ENCODE measurements at regions not wholly inside any gene's neighbourhood (a gene's known extent, or its start where the extent isn't known, plus 50 kb on each side); places are given as distances from the start of the nearest gene placed in this dataset.

DNA sequence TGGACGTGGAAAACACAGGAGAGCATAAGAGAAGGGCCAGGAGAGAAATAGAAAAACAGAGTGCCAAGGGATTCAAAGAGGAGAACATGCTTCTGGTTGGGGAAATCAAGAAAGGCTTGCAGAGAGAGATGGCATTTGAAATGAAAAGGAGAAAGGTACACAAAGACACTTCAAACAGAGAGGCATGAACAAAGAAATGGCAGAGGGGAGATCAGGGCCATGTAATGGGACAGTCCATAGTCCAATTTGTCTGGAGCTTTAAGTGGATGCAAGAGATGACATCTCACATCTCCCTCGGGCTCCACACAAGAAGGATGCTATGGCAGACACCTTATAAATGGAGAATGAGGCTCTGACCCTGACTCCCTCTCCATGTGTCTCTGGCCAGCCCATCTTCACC lies 331.1 kb downstream of the MLLT3 start:
- DNase-seq (ENCODE audit: low read depth) = no peak

DNA sequence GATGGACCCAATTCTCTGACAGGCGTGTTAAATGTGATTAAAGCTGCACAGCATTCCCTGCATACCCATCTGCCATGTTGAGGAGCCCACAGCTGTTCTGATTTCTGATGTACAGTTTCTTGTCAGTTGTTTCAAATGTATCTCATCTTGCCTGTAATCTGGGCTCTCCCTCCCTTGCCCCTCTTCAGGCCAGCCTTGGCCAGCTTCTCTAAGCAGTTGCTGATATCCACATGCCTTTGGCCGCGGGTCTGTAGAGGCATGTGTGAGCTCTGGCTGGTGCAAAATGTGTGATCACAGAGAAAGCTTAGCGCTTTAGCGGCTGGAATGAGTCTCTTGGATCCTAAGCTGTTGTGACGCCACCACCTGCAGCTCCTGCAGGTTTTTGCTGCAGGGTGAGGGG lies 332.0 kb downstream of the MLLT3 start:
- DNase-seq (ENCODE audit: low read depth) = no peak

DNA sequence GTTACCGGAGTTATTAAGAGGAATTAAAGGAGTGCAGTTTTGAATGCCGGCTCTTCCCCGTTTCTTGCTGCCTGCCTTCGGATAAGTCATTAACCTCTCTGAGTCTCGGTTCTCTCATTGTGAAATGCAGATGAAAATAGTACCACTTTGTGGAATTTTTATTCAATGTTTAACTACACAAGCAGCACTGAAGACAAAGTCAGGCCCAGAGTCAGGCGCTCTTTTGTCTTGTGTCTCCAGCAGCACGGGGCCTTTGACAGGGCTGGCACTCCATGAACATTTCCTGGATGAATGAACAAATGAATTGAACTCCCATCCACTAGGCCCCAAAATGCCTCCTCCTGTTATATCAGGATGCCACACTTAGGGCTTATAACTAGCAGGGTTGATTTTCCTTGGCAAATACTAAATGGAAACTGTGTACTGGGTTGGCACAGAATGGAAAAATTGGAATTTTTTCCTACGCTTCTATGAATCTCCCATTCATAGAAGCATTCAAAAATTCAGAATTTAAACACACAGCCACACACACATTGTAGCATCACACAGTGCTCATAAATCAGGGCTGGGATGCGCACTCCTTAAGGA lies 332.8 kb downstream of the MLLT3 start:
- DNase-seq (ENCODE audit: low read depth) = no peak

DNA sequence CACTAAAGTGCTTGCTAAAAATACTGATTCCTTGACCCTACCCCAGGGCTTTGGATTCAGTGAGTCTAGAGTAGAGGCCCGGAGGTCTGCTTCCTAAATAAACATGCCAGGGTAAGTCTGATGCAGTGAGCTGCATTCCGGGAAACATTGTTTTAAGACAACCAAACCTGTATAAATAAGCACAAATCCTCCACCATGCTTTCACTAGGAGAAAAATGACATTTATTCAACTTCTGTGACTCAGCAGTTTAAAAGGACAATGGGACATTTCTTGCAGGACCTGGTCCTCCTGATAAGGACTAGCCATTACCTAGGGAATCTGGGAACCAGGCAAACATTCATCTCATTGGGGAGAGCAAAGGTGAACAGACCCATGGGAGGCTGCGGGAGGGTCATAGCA lies 335.3 kb downstream of the MLLT3 start:
- no peak for DNase-seq (ENCODE audit: low read depth)

DNA sequence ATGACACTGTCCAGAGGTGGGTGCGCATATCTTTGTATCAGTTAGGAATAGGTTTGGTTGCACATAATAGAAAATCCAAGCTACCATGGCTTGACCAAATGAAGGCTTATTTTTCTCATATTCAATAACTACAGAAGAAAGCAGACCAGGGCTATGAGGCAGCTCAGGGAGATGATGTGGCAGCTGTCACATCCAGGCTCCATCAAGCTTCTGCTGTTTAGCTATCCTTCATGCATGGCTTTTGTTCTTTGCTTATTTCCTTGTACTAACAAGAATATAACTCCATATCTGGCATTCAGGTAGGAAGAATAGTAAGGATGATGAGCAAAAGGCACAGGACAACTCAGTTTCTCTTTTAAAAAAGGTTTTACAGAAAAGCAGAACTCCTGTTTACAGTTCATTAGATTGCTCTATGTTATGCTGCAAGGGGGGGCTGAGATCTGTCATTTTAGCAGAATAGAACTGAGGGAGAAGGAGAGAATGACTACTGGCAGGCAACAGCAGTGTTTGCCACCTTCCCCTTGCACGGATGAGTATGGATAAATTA lies 336.1 kb downstream of the MLLT3 start:
- DNase-seq (ENCODE audit: low read depth) = no peak

DNA sequence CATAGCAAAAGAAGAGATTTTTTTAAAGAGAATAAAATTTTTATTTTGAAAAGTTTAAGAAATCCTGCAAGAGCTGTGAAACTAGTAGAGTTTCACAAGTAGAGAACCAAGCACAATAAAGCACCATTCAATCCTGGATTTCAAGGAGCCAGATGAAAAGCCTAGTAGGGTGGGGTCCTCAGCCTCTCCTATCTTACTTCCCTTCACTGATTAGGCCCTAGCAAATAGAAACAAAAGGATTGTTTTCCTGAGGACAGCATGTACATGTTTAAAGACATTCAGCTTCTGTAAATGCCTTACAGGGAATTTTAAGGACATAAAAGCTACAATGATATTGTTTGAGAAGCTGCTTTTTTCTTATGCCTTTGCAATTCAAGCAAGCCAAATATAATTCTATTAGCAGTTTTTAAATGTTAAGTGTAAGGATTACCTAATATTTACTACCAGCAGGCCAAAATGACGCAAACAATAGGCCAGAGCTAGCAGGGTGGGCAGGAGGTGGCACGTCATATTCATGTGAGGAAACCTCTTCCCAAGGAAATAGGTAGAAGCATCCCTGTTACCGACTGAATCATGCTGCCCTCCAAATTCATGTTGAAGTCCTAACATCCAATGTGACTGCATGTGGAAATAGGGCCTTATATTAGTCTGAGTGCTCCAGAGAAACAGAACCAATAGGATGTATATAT lies 337.6 kb downstream of the MLLT3 start:
- DNase-seq (ENCODE audit: low read depth) = no peak

DNA sequence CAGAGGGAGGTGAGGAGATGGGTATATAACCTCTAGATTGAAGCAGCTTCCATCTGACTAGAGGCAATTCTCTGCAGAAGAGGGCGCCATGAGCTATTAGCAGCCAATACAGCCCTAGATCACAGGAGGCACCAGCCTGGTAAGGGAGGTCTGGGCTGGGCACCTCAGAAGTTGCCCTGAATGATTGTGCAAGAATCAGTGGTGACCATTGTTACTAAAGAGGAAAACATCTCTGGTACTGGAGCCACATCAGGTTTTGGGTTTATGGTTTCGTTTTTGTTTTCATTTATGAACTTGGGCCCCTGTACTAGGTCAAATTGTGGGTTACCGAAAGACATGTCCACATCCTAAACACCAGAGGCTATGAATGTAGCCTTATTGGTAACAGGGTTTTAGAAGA lies 342.0 kb downstream of the MLLT3 start:
- DNase-seq (ENCODE audit: low read depth) = no peak

DNA sequence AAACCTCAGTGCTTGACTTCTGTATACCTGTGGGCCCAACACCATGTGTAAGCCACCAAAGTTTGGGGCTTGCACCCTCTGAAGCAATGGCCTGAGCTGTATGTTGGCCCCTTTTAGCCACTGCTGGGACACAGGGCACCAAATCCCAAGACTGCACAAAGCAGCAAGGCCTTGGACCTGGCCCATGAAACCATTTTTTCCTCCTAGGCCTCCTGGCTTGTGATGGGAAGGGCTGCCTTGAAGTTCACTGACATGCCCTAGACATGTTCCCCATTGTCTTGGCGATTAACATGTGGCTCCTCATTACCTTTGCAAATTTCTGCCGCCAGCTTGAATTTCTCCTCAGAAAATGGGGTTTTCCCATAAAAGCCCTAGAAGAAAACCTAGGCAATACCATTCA lies 345.5 kb downstream of the MLLT3 start:
- no peak for DNase-seq (ENCODE audit: low read depth)

DNA sequence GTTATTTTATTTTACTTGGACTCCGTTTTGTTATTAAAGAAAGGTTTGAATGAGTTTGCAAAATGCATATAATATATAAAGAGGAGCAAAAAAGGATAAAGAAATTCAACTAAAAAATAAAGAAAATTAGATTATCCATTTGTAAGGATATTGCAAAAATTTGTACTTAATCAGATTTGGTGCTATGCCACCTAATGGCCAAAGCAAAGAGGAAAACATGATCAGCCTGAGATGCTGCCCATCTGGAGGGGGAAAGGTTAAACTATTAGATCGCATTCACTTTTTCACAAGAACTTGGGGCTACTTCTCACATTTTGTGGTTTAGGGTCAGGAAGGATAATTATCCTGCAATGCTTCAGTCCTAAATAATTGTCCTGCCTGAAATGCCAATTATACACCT lies 350.6 kb downstream of the MLLT3 start:
- DNase-seq (ENCODE audit: low read depth) = no peak

DNA sequence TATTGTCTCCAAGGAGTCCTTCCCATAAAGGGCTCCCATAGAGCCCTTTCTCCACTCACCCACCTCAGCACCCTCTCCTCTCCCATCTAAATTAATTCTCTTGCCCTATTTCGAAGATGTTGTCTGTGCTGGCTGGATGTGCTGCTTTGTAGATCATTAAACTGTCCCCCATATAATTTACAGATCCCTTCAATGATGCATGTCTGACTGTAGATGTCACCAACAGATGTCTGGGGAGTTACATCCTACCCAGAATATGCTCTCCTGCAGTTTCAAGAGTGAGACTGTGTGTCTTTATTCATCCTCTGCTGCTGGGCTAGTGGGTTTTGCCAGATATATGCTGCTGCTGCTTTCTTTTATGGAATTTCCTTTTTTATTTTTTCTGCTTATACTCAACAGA lies 351.2 kb downstream of the MLLT3 start:
- no peak for DNase-seq (ENCODE audit: low read depth)

DNA sequence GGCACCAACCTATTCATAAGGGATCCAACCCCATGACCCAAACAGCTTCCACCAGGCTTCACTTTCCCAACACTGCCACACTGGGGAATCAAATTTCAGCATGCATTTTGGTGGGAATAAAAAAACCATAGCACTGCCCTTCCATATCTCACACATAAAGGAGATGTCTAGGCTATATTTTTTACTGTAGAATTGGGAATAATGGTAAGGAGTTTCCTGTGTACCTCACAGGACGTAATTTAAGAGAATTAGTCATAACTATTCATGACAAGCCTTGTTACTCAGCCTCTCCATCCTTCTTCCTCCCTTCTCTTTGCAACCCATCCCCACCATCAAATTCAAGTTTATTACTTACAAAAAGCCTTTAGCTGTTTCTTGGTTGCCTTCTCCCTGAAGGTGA lies 352.1 kb downstream of the MLLT3 start:
- DNase-seq (ENCODE audit: low read depth) = no peak

DNA sequence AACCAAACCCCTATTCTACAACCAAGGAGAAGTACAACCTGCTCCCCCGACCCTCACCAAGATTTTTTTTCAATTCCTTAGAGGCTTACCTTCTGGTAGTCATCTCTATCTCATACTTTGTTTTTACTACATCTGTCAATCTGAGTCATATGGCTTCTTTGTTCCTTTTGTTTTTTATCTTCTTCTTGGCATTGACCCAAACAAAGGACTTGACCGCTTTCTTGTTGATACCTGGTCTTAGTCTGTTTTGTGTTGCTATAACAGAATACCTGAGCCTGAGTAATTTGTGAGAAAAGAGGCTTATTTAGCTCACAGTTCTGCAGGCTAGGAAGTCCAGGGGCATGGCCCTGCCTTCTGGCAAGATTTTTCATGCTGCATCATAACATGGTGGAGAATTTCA lies 352.7 kb downstream of the MLLT3 start:
- no peak for DNase-seq (ENCODE audit: low read depth)

DNA sequence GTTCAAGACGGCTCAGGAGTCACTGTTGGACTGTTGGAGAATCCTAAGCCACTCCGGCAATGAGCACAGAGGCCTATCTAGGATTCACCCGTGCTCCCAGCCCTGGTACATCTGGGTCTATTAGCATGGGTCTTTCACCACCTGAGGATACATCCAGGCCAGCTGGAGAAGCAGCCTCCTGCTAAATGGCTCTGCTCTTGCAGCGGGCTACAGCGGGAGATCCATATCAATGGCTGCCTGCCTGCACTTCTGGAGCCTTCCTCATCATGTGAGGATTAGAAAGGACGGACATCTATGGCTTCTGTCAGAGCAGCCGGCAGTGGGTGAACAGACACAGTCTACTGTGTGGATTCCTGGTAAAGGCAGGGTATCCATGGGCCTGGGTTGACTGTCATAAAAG lies 357.4 kb downstream of the MLLT3 start:
- no peak for DNase-seq (ENCODE audit: low read depth)

DNA sequence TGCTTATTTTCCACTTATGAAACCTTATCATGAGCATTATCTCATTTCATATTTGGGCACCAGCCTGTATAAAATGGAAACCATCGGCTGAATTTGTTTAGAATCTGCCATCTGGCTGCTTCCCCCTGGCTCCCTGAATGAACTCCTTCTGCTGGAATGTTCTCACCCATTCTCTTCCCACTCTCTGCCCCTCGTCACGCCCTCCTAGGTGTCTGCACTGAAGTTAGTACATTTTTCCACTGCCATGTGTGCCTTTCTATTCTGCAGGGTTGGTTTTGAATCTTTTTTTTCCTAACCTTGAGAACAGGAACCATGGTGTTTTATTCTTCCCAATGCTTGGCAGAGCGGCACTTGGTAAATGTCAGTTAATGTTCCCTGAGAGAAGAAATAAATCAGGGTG lies 359.7 kb downstream of the MLLT3 start:
- no peak for DNase-seq (ENCODE audit: low read depth)

DNA sequence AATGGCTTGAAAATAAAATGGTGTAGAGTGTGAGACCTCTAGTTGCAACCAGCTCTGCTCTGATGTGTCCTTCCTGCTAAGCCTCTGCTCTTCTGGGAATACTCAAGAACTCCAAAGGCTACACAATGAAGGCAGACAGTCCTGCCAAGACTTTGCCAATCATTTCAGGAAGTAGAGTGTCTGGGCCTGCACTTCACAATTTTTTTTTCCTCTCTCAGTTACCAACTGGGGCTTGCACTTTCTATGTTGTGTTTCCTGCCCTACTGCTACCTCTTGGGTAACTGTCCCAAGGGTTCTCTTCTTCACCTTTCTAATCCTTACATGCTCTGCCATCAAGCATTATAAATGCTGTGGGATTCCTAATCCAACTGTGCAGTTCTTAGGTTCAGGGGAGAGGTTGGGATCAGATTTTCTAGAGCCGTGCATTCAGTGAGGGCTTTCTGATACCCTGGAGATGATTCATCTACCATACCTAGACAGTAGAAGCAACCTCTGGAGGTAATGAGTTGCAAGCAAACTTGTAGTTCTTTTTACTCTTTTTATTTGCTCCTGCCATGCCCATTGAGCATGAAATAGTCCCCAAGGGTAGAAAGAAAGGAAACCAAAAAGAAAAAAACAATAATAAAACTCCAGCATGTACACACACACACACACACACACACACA lies 365.9 kb downstream of the MLLT3 start:
- DNase-seq (ENCODE audit: low read depth) = no peak

DNA sequence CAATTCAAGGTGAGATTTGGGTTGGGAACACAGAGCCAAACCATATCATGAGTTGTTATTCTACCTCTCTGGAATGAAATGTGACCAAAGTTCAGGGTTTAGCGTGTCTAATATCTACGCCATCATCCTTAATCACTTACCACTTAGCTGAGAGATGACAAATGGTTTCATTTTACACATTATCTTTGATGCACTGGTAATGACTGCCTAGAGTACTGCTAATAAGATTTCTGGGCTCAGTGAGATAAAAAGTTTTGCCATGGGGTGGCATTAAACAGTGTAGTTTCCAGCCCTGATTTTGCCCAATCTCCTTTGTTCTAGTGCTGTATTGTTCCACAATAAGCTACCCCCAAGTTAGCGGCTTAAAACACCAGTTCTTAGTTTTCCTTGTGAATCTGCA lies 367.2 kb downstream of the MLLT3 start:
- no peak for DNase-seq (ENCODE audit: low read depth)

DNA sequence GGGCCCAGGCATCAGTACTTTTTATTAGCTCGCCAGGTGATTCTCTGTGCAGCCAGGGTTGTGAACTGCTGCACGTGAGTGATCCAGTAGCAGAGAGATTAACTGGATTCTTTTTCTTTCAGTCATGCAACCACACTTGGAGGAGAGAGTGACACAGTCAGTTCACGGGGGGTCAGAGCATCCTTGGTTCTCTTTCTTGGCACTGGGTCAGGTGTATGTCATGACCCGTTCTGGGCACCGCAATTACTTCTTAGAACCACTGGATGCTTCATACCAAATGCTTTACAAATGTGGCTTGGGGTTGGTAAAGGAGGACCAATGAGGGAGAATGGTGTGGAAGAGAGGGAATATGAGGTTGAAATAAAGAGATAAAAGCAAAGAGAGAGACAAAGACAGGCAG lies 368.7 kb downstream of the MLLT3 start:
- DNase-seq (ENCODE audit: low read depth) = no peak

DNA sequence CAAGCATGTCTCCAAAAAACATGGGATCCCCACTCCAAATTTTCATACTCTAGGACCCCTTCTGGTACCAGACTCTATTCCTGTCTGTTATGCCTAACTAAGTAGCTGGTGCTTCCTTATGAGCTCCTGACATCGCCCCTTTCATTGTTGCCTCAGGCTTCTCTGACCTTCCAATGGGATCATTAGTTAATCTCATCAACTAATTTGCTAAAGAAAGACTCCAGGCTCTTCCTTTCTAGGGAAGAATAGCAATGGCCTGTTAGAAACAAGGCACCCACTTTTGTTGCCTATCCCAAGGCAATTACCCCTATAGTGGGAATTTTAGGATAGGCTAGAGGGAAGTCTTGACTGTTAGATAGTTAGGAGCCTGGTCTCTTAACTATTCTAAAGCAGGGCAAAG lies 369.5 kb downstream of the MLLT3 start:
- DNase-seq (ENCODE audit: low read depth) = no peak

DNA sequence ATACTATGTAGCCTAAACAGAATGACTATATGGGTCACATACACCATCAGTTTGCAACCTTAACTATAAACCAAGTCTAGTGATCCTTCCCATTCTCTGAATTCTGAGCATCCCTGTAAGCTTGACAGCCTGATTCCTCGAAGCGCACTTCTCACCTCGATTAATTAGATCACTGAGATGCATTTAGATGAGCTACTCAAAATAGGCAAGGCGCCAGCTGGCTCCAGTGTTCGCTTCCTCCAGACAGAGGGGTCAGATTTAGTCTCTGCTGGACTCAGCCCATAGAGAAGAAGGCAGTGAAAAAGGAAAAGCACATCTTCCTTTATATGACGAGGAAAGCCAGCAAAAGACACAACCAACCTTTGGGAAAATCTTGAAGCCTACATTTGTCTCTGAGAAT lies 371.5 kb downstream of the MLLT3 start:
- no peak for DNase-seq (ENCODE audit: low read depth)

DNA sequence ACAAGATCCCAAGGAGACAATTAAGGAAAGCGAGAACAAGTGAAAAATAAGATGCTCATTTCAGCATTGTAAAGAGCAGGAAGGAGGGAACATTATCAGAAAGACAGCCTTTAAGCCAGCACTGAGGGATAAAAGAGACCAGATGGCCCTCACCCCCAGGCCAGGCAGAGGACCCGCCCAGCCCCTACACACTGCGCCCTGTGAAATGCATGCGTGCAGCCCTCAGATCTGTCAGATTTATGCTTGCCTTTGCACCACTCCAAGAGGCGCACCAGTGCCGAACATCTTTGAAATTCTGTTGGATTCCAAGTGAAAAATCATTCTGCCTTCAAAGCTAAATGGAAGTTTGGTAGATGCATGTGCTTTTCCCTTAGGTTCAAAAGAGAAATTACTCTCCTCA lies 378.0 kb downstream of the MLLT3 start:
- DNase-seq (ENCODE audit: low read depth) = no peak

DNA sequence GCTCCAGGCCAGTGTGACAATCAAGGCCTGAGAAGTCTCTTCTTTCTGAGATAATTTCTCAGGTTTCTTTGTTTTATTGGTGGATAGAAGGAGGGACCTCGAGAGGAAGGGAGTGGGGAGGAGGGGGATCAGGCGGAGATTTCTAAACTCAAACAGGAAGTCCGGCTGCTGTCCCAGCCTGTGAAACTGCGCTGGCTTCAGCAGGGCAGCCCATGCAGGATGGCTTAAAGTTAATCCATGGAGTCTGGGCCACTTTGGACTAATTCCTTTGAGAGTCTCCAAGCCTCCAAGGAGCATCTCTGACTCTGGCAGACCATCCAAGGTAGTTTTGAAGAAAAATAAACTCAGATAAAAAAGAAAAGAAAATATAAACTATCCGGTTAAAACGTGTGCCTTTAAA lies 378.5 kb downstream of the MLLT3 start:
- no peak for DNase-seq (ENCODE audit: low read depth)

DNA sequence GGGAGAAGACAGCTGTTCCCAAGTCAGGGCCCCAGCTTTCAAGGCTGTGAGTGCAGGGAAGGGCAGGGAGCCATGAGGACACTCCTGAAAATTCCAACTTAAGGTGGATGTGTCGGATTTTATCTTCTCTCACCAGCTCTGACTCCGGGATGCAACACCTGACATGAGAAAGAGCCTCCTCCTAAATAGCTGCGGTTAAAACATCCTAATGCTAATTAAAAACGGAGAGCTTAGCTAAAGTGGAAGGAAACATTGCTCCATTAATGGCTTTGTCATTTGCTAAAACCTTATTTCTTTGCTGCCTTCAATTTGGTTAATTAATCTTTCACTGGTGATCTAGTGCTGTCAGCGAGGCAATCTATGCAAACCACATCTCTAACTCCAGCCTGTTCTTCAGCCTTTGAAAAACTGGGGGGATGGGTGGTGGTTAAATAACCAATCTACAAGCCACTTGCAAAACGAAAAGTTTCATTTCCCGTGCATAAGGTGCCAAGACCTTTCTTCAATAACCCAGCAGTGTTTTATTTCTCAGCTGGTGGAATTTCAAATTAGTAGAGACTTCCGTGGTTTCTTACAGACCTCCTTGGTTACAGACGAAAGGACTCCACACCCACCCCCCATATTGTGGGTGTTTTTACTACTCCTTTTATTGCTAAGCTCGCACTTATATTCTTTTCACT lies 379.6 kb downstream of the MLLT3 start:
- no peak for DNase-seq (ENCODE audit: low read depth)

DNA sequence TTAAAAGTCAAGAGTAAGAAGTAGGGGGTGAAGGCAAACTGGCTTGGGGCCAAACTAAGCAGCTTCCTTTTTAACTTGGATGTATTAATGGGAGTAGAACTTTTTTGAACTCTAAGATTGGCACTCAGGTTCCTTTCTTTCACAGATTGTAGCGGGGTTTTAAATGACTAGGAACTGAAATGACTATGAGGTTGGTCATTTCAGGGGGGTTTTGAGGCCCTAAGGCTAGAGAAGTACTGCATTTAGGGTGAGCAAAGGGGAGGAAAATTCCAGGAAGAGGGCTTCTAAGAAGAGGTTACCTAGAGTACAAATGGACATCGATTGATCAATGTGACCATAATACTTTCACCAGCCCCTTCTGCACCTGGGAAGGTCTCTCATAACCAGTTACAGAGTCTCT lies 381.8 kb downstream of the MLLT3 start:
- DNase-seq (ENCODE audit: low read depth) = no peak

Data from stimulated activated CD8-positive, alpha-beta memory T cell treated with anti-CD3 and anti-CD28 coated beads, Interleukin-15, amount 100 ng/mL, for 1 hour (primary cell).